Prostate gland (tissue), 2 donors: ENCODE measurements at regions not wholly inside any gene's neighbourhood (a gene's known extent, or its start where the extent isn't known, plus 50 kb on each side); places are given as distances from the start of the nearest gene placed in this dataset.

Experiments
- DNase-seq: peaks from one replicate; pipeline ENCODE4 v3.0.0-alpha.2; 2019; ENCODE audit warnings: low spot score
- H3K27ac ChIP-seq, 2 donors: fragments of 200-600 bp; sonication (generic); 2 replicates each; pipeline ENCODE4 v1.5.1; 2017 to 2019
- H3K27me3 ChIP-seq: fragments of 200-600 bp; sonication (generic); replicated peaks from 2 replicates; pipeline ENCODE4 v1.5.1; 2019; ENCODE audit not compliant: insufficient read depth
- H3K36me3 ChIP-seq, 2 donors: fragments of 200-600 bp; sonication (generic); 1 replicate in 1 of 2; 2 replicates in 1 of 2; pipeline versions ENCODE4 v1.5.1 to v1.8.1; 2017 to 2019
- H3K4me1 ChIP-seq: fragments of 200-600 bp; sonication (generic); replicated peaks from 2 replicates; pipeline ENCODE4 v1.5.1; 2019
- H3K4me3 ChIP-seq, 2 donors: fragments of 200-600 bp; sonication (generic); 2 replicates each; pipeline ENCODE4 v1.5.1; 2017 to 2019
- H3K9me3 ChIP-seq: fragments of 200-600 bp; sonication (generic); 2 replicates; pipeline ENCODE4 v1.5.1; 2017
- CTCF ChIP-seq, 4 experiments: fragments of 200-600 bp in 2 of 4; fragments of 450-650 bp in 2 of 4; sonication (generic) in 2 of 4; IDR thresholded peaks; 1 replicate in 3 of 4; 2 replicates in 1 of 4; pipeline ENCODE4 v1.5.1; 2016 to 2019; ENCODE audit warnings: antibody characterized with exemption in 4 of 4, mild to moderate bottlenecking in 2 of 4, moderate library complexity in 2 of 4
- POLR2A ChIP-seq: fragments of 450-650 bp; IDR thresholded peaks from one replicate; pipeline ENCODE4 v1.6.1; 2016; ENCODE audit warnings: antibody characterized with exemption, mild to moderate bottlenecking
- POLR2AphosphoS5 ChIP-seq: sonication (generic); formaldehyde crosslinking; IDR thresholded peaks from one replicate; pipeline ENCODE4 v1.6.1; 2017; ENCODE audit warnings: antibody characterized with exemption
- WGBS: methylation state at CpG from one replicate; pipeline ENCODE4 v1.1.5; 2018; 5-methylcytosine and 5-hydroxymethylcytosine counted together
- intact Hi-C: fragments of 100-400 bp; cut with DNase I; formaldehyde crosslinking; loops from one replicate; pipeline ENCODE4 v1.14.2; 2022

- WGBS: 97% methylated on average over 1 of the region's 1 CpG
- H3K36me3 ChIP-seq: no peaks in the 10 kb centered on the region
- intact Hi-C loops: no loop called here
- TF ChIP-seq POLR2AphosphoS5: no peak
- TF ChIP-seq CTCF (IDR thresholded peaks at IDR 0.05): no peak
- TF ChIP-seq POLR2A: no peak
- DNase-seq: no peak
- no peak overlapping the region for H3K4me3 ChIP-seq
- H3K27ac ChIP-seq: no peak overlapping the region
- no peaks in the 10 kb centered on the region for H3K9me3 ChIP-seq
- H3K27me3 ChIP-seq: no peaks in the 10 kb centered on the region
- no peaks in the 10 kb centered on the region for H3K4me1 ChIP-seq
Observed at GRCh38 chr6:120410586-120410985, 923.7 kb downstream of the TBC1D32 start.

GRCh38 chr6:120407696-120408095, 926.6 kb downstream of the TBC1D32 start:
- H3K4me3 ChIP-seq: no peak overlapping the region
- no peak for DNase-seq
- H3K4me1 ChIP-seq: no peaks in the 10 kb centered on the region
- intact Hi-C loops: no loop called here
- H3K27ac ChIP-seq: no peak overlapping the region
- H3K9me3 ChIP-seq: no peaks in the 10 kb centered on the region
- TF ChIP-seq CTCF (IDR thresholded peaks at IDR 0.05): no peak
- TF ChIP-seq POLR2A: no peak
- no peak for TF ChIP-seq POLR2AphosphoS5
- no peaks in the 10 kb centered on the region for H3K36me3 ChIP-seq
- H3K27me3 ChIP-seq: no peaks in the 10 kb centered on the region

- Histone ChIP-seq H3K27me3 (no peaks in the 10 kb centered on the region), H3K9me3 (no peaks in the 10 kb centered on the region), H3K27ac (no peak overlapping the region), H3K4me1 (no peaks in the 10 kb centered on the region), H3K36me3 (no peaks in the 10 kb centered on the region), H3K4me3 (no peak overlapping the region)
- TF ChIP-seq POLR2AphosphoS5: no peak
- no peak for TF ChIP-seq POLR2A
- TF ChIP-seq CTCF (IDR thresholded peaks at IDR 0.05): no peak
- 74% methylated on average over 3 of the region's 3 CpGs for WGBS
- intact Hi-C loops: no loop called here
- DNase-seq: no peak
Observed at GRCh38 chr6:120405947-120406346, 928.3 kb downstream of the TBC1D32 start.

GRCh38 chr6:120395784-120396183, 938.5 kb downstream of the TBC1D32 start:
- Histone ChIP-seq H3K4me3 (no peak overlapping the region), H3K27me3 (no peaks in the 10 kb centered on the region), H3K4me1 (no peaks in the 10 kb centered on the region), H3K27ac (no peak overlapping the region), H3K36me3 (no peaks in the 10 kb centered on the region), H3K9me3 (no peaks in the 10 kb centered on the region)
- intact Hi-C loops: no loop called here
- 89% methylated on average over 1 of the region's 1 CpG for WGBS
- TF ChIP-seq POLR2AphosphoS5: no peak
- no peak for DNase-seq

GRCh38 chr6:120395330-120395729, 939.0 kb downstream of the TBC1D32 start:
- Histone ChIP-seq H3K27me3 (no peaks in the 10 kb centered on the region), H3K36me3 (no peaks in the 10 kb centered on the region), H3K4me3 (no peak overlapping the region), H3K4me1 (no peaks in the 10 kb centered on the region), H3K27ac (no peak overlapping the region), H3K9me3 (no peaks in the 10 kb centered on the region)
- intact Hi-C loops: no loop called here
- 96% methylated on average over 1 of the region's 1 CpG for WGBS
- TF ChIP-seq POLR2AphosphoS5 (no peak), CTCF (IDR thresholded peaks at IDR 0.05) (no peak), POLR2A (no peak)
- no peak for DNase-seq
